ENCODE measurements at regions not wholly inside any gene's neighbourhood (a gene's known extent, or its start where the extent isn't known, plus 50 kb on each side); places are given as distances from the start of the nearest gene placed in this dataset.

DNA sequence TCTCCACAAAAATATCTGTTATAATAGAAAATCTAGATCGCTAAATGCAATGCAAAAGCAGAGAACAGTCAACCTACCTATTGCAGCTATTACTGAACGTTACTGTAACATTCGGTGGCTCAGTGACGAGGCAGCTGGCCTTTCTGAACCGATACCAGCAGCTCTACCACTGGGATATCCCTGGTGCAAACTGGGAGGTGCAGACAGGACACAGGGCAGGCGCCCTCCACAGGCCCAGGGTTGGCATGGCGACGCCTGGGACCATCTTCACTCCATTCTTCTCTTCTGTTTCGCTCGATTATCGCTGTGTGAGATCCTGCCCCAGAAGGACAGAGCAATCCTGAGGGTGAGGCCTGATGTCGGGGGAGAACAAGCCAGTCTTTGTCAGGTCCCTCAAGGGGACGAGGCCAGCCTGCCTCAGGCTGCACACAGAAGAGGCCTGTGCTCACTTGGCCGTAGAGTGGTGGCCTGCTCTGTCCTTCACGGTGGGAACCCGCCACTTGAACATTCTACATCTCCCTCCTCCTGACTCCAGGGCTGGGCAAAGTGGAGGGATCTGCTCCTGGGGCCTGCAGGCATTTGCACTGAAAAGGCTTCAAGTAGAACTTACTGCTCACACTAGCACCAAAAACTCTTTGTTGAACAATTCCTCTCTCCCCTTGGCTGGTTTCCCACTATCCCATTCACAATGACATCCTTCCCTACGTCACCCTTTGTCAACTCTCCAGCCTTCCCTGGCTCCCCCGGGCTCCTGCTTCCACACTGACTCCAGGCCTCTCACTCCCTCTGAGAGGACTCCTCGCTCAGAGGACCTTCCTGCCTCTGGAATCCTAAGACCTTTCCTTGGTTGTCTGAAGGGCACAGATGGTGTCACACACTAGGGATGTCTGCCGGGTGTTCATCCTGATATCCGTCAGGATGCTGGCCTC, 49.7 kb downstream of the CYRIA start:
- DNase-seq, result no peak

DNA sequence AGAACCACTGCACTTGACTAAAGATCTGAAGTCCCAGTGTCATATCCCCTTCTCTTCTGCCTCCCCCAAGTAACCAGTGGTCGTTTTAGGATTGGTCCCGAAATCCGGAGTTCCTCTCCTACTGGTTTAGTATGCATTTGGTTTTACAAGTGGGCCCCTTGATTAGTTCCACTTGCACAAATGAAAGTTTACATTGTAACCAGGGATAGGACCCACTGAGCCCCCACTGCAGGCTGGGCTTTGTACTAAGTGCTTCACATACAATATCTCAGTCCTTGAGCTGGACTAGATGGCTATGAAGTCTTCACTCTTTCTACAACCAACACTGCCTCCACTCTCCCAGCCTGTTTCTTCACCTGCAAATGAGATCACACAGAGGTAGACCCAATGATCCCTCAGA, 50.4 kb downstream of the CYRIA start:
- DNase-seq, result no peak

DNA sequence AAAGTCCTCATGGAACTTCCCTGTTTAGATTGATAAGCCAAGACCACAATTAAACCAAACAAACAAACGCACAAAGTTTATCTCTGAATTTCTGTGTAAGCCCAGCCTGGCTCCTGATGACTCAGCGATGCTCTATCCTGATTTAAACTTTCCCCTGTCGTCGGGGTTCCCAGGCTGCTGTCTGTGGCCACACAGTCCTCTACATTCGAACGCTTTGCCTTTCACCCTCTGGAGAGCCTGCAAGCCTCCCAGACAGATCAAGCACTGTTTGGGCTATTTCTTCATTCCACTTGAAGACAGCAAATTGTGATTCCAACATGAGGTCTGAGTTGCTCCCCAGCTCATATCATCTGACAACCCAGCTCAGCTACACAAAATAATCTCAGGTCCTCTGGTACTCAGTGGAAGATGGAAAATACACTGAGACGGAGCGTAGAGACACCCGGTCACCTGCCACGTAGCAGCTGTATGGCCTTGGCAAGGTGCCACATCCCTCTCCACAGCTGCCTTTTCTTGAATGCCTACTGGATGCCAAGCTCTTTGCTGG, 51.2 kb downstream of the CYRIA start:
- DNase-seq, result peak; percentile 38 to 88

DNA sequence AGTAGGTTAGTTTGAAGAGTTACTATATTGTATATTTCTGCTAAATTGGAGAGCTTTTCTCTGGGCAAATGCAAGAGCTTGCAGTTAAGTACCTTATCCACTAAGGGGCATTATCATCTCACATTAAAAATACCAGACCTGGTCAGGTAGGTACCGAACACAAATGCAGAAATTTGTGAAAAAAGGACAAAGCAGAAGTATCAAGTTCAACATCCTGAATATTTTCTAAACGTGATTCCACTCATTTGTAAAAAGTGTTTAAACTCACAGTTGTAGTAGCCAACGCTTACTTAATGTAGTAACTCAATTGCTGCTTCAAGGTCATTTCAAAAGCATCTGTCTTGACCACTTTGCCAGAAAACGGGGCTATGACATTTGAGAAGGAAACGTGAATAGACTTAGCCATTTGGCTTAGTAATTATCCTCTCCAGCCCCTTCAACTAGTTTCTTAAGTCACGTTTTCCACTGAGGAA, 52.1 kb downstream of the CYRIA start:
- peak; percentile 67 to 86 for DNase-seq

DNA sequence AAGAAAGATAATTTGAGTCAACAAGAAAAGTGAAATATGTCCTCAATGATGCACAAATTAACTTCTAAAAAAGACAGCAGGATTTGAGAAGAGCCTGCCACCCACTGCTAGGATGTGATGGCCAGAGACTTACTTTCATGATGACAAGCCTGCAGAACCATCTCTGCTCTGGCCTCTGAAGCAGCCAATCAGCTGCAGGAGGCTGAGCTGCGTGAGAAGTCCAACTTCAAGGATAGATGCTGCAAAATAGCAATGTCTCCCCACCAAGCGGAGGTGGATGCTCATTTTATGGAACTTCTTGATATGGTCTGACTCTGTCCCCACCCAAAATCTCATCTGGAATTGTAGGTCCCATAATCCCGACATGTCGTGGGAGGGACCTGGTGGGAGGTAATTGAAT, 53.1 kb downstream of the CYRIA start:
- no peak for DNase-seq

DNA sequence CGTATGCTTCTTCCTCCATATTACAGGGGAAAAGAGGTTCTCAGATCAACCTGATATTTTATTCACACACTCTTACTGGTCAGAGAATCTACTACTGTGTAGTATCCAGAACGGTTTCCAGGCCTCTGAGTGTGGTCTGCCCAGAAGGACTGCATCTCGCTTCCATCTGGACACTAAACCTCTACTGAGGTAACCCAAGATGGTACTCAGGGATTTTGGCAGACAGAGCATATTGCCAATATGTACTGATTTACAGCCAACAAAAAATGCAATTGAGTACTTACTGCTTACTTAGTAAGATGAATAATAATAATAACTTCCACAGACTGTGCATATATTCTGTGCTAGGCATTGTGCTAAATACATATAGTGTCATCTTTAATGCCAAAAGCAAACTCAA, 55.8 kb downstream of the CYRIA start:
- peak; percentile 6 to 64 for DNase-seq

DNA sequence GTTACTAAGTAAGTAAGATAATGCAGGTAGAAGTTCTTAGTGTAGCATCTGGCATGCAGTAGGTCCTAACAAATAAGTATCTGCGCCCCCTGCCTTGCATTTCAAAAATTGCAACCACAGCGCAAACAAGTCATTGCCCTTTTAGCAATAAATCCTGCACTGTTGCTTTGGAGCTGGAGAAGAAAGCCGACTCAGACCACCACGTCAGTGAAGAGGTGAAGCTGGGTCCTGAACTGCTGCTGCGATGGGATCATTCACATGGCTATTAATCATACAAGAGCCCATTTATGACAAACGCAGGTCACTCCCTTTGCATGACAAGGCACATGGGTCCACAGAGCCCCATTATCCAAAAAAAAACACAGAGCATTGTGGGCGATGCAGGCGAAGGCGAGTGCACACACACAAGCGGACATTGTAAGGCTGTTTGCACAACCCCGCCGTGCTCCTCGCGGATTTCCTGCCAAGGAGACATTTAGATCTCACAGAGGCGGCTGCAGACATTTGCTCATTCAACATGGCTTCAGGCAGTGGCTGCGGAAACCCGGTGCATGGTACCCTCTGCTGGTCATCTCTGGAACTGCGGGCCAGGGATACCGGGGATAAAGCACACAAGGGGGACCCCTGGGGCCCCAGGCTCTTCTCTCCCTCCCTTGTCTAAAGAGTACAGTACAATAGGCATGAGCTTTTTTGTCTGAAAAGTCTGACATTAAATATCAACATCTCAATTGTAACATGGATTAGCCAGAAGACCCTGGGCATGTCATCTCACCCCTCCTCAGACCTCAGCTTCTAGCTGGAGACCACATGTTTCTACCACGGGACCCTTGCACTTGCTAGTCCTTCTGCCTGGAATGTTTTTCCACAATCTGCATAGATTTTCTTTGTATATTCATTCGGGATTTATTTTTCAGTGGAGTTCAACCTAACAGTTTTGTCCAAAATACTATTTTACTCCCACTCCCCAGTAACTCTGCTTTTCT, 56.7 kb downstream of the CYRIA start:
- DNase-seq, result peak; percentile 79 to 87

DNA sequence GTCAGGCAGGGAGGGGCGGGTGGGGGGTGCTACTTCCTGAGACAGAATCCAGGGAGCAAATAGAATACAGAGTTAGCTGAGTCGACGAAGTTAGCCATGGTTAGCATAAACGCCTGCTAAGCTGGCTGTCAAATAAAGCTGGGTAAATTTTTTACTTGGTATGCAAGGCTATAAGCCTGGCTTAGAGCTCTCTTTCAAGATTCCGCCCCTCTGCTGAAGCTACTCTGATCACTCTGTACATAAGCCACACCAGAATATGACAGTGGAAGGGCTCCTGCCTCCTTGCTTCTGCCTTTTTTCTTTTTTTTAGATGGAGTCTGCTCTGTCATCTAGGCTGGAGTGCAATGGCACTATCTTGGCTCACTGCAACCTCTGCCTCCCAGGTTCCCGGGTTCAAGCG, 58.3 kb downstream of the CYRIA start:
- no peak for DNase-seq

DNA sequence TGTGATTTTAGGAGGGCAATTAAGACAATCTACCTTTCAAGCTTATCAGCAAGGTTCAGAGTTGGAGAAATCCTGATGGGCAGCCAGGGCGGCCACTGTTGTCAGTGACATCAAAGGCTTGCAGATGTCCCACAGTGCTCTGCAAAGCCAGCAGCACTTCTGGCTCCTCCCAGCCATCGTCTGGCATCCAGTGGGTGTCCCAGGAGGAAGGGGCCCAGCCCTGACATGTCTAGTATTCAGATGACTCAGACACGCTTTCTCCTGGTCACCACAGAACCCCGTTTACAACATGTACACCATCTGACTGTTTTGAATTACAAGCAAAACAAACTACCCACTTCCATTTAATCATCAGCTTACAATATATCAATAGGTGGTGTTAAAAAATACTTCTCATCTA, 61.4 kb downstream of the CYRIA start:
- DNase-seq, result no peak

DNA sequence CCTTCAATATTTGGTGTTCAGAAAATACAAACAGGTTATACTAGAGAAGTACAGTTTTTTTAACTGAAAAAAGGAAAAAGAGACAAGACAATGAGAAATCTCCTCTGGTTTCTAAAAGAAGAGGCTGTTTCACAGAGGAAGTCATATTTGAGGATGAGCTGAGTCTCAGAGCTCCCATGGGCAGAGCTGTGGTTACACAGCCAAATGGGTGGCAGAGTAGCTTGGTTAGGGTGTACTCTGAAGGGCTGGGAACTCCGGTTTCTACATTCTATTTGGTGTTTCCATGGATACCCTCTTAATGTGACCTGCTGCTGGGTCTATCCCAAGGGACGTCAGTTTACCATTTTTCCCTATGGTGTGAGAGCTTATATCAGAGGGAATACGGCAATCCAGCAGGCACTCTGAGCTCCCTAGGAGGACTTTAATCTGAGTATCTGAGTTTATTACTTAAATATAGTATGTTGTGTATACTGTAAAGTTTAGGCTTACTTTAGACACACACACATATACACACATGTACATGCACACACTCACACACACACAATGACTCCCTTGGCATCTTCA, 74.2 kb downstream of the CYRIA start:
- DNase-seq, result no peak

DNA sequence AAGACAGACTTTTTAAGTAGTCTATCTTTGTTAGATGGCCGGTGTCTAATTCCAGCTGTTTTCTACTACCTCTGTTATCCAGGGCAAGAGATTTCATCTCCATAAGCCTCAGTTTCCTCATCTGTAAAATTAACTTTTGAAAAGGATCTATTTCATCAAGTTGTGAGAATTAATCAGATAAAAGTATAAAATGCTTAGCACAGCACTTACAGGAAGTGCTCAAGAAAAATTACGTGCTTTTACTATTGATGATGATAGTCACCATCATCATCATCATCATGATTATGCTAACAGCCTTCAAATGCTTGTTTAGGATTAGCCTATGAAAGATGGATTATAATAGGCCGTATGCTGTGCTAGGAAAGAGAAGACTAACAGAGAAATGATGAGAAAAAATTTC, 76.2 kb downstream of the CYRIA start:
- DNase-seq, result no peak

DNA sequence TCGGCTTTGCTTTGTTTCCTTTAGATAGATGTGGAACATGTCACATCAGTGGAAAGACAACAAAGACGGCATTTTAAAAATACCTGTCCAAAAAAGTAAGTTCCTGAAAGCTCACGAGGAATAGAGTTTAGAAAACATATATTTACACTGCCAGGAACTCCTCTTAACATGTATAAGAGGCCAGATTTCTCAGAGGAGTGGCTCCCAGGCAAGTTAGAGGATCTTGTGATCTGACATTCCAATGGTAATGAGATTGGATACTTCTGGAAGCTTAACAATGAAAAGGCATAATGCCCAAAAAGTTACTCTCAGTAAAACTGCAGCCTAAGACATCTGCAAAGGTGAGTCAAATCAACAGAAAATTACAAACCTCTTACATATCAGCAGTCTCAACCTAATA, 77.1 kb downstream of the CYRIA start:
- DNase-seq, result no peak

DNA sequence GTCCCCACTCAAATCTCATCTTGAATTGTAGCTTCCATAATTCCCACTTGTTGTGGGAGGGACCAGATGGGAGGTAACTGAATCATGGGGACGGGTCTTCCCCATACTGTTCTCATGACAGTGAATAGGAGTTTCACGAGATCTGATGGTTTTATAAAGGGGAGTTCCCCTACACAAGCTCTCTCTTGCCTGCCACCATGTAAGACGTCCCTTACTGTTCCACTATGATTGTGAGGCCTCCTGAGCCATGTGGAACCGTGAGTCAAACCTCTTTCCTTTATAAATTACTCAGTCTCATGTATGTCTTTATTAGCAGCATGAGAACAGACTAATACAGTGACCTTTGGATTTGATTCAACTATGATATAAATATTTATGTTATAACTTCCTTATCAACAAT, 78.0 kb downstream of the CYRIA start:
- DNase-seq, result no peak

DNA sequence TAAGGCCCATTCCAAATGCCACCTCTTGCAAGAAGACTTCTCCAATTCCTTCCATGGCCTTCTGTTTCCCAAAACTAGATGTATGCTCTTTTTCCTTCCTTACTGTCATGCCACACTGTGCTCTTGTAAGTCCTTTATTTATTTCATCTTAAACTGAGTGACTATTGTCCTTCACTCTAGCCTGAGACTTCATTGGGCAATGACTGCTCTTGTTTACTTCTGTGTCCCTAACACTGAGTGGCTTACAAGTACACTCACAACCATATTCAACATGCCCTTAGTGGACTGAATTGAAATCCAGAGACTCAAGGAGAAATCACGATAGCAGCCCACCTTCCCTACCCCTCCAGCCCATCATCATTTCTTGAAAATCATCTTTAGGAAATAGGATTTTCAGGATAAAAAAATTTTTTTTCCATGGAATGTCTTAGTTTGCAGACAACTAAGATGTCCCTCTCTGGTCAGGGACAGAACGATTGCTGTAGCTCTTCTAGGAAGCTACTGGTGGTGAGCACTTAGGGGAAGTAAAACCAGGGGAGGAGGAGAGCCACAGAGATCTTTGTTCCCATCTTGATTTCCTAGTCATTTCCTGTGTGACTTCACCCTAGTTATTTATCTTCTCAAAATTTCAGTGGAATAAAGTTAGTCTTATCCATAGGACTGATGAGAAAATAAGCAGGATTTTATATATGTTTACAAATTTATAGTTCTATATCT, 80.7 kb downstream of the CYRIA start:
- DNase-seq, result no peak

DNA sequence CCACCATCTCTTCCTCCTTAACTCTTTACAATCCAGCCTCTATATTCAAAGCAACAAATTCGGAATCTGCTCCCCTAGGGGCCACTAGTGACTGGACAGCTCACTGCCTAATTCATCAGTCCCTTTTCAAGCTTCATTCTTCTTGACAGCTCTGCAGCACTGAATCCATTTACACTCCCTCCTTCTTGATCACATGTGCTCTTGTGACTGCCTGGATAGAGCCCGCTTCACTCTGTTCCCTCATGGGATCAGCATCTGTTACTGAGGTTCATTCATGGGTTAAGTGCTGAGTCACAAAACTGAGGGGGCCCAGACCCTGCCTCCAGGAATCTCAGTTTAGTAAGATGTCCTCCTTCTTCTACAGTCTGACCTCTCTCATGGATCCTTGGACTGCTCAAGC, 81.5 kb downstream of the CYRIA start:
- DNase-seq, result no peak

DNA sequence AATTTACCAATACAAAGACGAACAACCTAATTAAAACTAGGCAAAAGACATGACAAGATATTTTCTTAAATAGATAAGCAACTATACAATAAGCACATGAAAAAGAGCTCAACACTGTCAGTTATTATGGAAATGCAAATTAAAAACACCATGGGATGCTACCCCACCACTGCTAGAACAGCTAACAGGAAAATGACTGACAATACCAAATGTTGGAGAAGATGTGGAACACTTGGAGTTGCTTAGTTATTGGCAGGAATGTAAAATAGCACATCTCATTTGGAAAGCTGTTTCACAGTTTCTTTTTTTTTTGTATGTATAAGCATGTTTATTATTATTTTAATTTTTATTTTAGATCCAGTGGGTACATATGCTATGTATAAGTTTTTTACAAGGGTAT, 84.4 kb downstream of the CYRIA start:
- no peak for DNase-seq

DNA sequence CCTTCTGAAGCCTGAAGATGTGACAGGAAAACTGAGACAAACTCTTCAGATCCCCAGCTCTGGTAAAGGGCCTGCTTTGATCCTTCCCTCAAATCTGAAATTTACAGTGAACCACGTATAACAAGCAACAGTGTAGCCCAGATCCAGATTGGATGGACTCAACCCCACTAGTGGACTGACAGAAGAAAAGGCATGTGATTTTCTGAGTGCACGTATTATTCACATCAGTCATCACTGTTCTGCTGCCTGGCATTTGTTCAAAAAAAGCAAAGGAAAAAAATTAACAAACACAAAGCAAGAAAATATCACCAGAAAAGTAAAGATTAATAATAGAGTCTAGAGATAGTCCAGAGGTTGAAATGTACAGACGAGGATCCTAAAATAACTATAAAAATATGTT, 87.6 kb downstream of the CYRIA start:
- DNase-seq, result no peak

DNA sequence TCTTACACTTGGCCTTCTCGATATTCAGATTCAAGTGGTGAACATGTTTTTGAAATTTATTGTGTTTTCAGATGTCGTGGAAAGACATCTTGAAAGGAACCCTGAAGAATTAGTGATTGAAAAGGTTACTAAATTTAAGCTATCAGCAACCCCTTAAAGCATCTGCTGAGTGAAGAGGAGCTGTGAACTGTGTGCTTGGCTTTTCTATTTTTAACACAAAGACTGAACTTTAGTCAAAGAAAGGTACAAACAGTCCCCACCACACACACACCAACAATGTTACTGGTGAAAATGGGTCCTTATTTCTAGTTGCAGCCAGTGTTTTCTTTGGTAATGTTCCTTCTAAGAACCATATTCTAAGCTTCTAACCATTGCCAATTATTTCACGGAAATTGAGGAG, 95.1 kb downstream of the CYRIA start:
- no peak for DNase-seq

DNA sequence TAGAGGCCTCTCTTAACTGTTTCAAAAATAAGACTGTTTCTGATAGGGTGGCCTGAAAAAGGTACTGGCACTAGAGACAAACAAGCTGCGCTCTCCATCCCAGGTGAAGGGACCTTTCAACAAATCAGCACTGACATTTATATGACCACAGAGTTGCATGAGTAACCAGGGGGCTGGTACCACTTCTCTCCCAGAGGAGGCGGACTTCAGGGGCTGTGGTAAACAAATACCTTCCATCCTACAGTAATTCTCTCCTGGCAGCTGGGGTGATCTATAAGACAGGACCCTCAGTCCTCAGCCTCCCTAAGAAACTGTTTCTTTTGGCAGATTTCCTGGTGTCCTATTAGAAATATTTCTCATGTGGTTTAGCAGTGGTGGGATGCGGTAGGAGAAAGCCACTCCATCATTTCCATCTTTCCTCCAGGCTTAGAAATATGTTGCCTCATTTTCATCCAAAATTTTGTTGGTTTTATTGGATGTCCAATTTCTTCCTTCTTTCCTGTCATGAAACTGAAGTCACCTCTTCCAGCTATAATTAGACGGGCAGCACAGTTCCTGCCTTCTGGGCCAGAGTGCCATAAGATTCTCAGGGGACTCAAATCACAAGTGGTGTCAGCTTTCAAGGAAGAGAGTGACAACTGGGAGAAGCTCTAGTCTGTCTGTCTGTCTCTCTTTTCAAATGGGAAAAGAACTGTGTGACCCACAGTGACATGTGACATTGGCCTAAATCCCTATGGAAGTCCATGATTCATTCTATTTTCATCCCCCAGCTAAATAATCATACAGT, 96.4 kb downstream of the CYRIA start:
- peak; percentile 83 to 88 for DNase-seq

DNA sequence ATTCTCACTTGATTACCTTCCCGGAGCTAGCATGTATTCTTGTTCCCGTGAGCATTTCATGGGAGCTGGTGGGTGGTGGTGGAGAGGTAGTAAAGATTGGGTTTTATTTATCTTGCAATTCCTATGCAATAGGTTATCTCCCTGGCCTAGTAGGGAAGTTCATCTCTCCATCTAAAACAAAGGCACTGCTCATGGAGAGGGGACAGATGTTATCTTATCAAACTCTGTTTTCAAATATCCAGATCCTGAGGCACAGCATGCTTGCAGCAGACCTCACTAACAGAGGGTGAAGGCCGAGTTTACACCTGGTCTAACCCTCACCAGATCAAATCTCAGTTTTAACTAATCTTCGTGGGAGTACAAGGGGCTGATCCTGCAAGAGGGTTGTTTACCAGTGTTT, 98.9 kb downstream of the CYRIA start:
- DNase-seq, result peak in 1 of 2 experiments; percentile 80

DNA sequence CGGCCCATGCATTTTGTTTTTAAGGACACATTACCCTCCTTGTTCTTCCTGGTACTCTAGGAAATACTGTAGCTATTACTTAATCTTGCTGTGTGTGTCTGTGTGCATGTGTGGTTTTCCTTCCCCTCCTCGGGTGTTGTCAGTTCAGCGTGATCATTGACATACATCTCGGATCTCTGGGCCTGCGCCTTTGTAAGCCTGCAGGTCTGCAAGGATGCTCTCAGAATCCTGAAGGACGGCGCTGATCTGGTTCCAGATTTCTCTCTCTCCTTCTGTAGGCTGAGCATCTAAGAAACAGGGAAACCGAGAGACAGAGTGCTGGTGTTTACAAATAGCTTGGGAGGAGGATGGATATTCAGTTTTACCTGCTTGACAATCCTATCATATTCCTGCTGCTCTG, 100.2 kb downstream of the CYRIA start:
- no peak for DNase-seq

Measured in NCI-H524 (cell line).